Esophagus muscularis mucosa (tissue), 4 donors: ENCODE measurements at regions not wholly inside any gene's neighbourhood (a gene's known extent, or its start where the extent isn't known, plus 50 kb on each side); places are given as distances from the start of the nearest gene placed in this dataset.

Source experiments
- DNase-seq: peaks from one replicate; pipeline ENCODE4 v3.0.0-alpha.2; 2017; ENCODE audit errors: extremely low spot score
- H3K27ac ChIP-seq, 4 donors: fragments of 200-600 bp; sonication (generic); replicated peaks in 1 of 4; 1 replicate in 3 of 4; 2 replicates in 1 of 4; pipeline ENCODE4 v1.5.1; 2016 to 2019; ENCODE audit warnings: mild to moderate bottlenecking in 1 of 4
- H3K27me3 ChIP-seq, 4 donors: fragments of 200-600 bp; sonication (generic); one replicate each; pipeline versions ENCODE4 v1.5.1 to v1.6.0; 2016 to 2019
- H3K36me3 ChIP-seq, 4 donors: fragments of 200-600 bp; sonication (generic); one replicate each; pipeline ENCODE4 v1.5.1; 2016 to 2019
- H3K4me1 ChIP-seq, 4 donors: fragments of 200-600 bp; sonication (generic); one replicate each; pipeline ENCODE4 v1.5.1; 2016 to 2019
- H3K4me3 ChIP-seq, 4 donors: fragments of 200-600 bp; sonication (generic); 1 replicate in 2 of 4; 2 replicates in 2 of 4; pipeline ENCODE4 v1.5.1; 2016 to 2019; ENCODE audit warnings: mild to moderate bottlenecking in 4 of 4, moderate library complexity in 1 of 4
- H3K9me3 ChIP-seq, 4 donors: fragments of 200-600 bp; sonication (generic); 1 replicate in 3 of 4; 2 replicates in 1 of 4; pipeline ENCODE4 v1.5.1; 2016 to 2019
- CTCF ChIP-seq, 3 experiments: fragments of 200-600 bp in 2 of 3; fragments of 450-650 bp in 1 of 3; sonication (generic) in 2 of 3; IDR thresholded peaks; one replicate each; pipeline ENCODE4 v1.5.1; 2017 to 2019; ENCODE audit warnings: antibody characterized with exemption in 3 of 3, mild to moderate bottlenecking in 2 of 3, moderate library complexity in 1 of 3
- EP300 ChIP-seq: sonication (generic); formaldehyde crosslinking; IDR thresholded peaks from one replicate; pipeline ENCODE4 v1.6.1; 2017; ENCODE audit warnings: antibody characterized with exemption
- POLR2A ChIP-seq: fragments of 450-650 bp; IDR thresholded peaks from one replicate; pipeline ENCODE4 v1.6.1; 2017; ENCODE audit warnings: antibody characterized with exemption, moderate library complexity, mild to moderate bottlenecking, low read depth
- POLR2AphosphoS5 ChIP-seq, 2 donors: sonication (generic); formaldehyde crosslinking; IDR thresholded peaks; one replicate each; pipeline ENCODE4 v1.6.1; 2017; ENCODE audit warnings: antibody characterized with exemption in 2 of 2
- WGBS: methylation state at CpG from one replicate; pipeline ENCODE4 v1.1.5; 2018; 5-methylcytosine and 5-hydroxymethylcytosine counted together
- intact Hi-C: fragments of 100-400 bp; cut with DNase I; formaldehyde crosslinking; loops from one replicate; pipeline ENCODE4 v1.15.1; 2023

- H3K27ac ChIP-seq, result no peak overlapping the region
- TF ChIP-seq POLR2AphosphoS5 (IDR thresholded peaks at IDR 0.05) (no peak), EP300 (no peak), CTCF (IDR thresholded peaks at IDR 0.05) (no peak), POLR2A (no peak)
Measured at GRCh38 chr2:196502386-196502785, 137.1 kb upstream of the CCDC150 start.

GRCh38 chr2:196503398-196503797 is 136.1 kb upstream of the CCDC150 start:
- no peaks in the 10 kb centered on the region for H3K27me3 ChIP-seq
- no peak for DNase-seq
- no peak overlapping the region for H3K4me3 ChIP-seq
- TF ChIP-seq POLR2A, result no peak
- TF ChIP-seq POLR2AphosphoS5 (IDR thresholded peaks at IDR 0.05), result no peak
- no peak for TF ChIP-seq CTCF (IDR thresholded peaks at IDR 0.05)
- TF ChIP-seq EP300, result no peak
- intact Hi-C loops, result no loop called here
- peaks cover 0 to 13% (median 1%) of the 10 kb centered on the region in 4 donors for H3K4me1 ChIP-seq
- no peak overlapping the region for H3K27ac ChIP-seq
- no peaks in the 10 kb centered on the region for H3K36me3 ChIP-seq
- H3K9me3 ChIP-seq, result peaks cover 0 to 12% (median 5%) of the 10 kb centered on the region in 4 donors
- WGBS, result 89% methylated on average over 4 of the region's 4 CpGs

More at GRCh38 chr2:196502386-196502785, 137.1 kb upstream of the CCDC150 start:
- Histone ChIP-seq H3K4me1 (peaks cover 0 to 3% (median 0%) of the 10 kb centered on the region in 4 donors), H3K9me3 (peaks cover 0 to 21% (median 6%) of the 10 kb centered on the region in 4 donors), H3K36me3 (no peaks in the 10 kb centered on the region), H3K4me3 (no peak overlapping the region), H3K27me3 (no peaks in the 10 kb centered on the region)
- intact Hi-C loops, result no loop called here
- WGBS, result 87% methylated on average over 6 of the region's 6 CpGs
- DNase-seq, result no peak

GRCh38 chr2:196504788-196505187 is 134.7 kb upstream of the CCDC150 start:
- H3K9me3 ChIP-seq, result no peaks in the 10 kb centered on the region
- H3K27me3 ChIP-seq, result no peaks in the 10 kb centered on the region
- intact Hi-C loops, result no loop called here
- H3K4me1 ChIP-seq, result peaks cover 0 to 14% (median 1%) of the 10 kb centered on the region in 4 donors
- TF ChIP-seq CTCF (IDR thresholded peaks at IDR 0.05) (no peak), POLR2AphosphoS5 (IDR thresholded peaks at IDR 0.05) (no peak), POLR2A (no peak), EP300 (no peak)
- H3K27ac ChIP-seq, result no peak overlapping the region
- no peaks in the 10 kb centered on the region for H3K36me3 ChIP-seq
- no peak for DNase-seq
- H3K4me3 ChIP-seq, result no peak overlapping the region

GRCh38 chr2:196510246-196510645 is 129.3 kb upstream of the CCDC150 start:
- H3K4me3 ChIP-seq, result no peak overlapping the region
- DNase-seq, result no peak
- H3K4me1 ChIP-seq, result peaks cover 0 to 14% (median 4%) of the 10 kb centered on the region in 4 donors
- no peak overlapping the region for H3K27ac ChIP-seq
- no peaks in the 10 kb centered on the region for H3K27me3 ChIP-seq
- intact Hi-C loops, result no loop called here
- H3K36me3 ChIP-seq, result no peaks in the 10 kb centered on the region
- no peak for TF ChIP-seq CTCF (IDR thresholded peaks at IDR 0.05)
- 82% methylated on average over 1 of the region's 1 CpG for WGBS
- H3K9me3 ChIP-seq, result no peaks in the 10 kb centered on the region
